ENCODE measurements at regions not wholly inside any gene's neighbourhood (a gene's known extent, or its start where the extent isn't known, plus 50 kb on each side); places are given as distances from the start of the nearest gene placed in this dataset.
"Not testable (repeated sequence)": the region's sequence is repeated elsewhere in the genome, so short reads cannot be mapped to it uniquely, and the experiment has no call there.

GRCh38 chr7:70846208-70846607, 285.7 kb upstream of the GALNT17 start:
- DNase-seq, result no peak

DNA sequence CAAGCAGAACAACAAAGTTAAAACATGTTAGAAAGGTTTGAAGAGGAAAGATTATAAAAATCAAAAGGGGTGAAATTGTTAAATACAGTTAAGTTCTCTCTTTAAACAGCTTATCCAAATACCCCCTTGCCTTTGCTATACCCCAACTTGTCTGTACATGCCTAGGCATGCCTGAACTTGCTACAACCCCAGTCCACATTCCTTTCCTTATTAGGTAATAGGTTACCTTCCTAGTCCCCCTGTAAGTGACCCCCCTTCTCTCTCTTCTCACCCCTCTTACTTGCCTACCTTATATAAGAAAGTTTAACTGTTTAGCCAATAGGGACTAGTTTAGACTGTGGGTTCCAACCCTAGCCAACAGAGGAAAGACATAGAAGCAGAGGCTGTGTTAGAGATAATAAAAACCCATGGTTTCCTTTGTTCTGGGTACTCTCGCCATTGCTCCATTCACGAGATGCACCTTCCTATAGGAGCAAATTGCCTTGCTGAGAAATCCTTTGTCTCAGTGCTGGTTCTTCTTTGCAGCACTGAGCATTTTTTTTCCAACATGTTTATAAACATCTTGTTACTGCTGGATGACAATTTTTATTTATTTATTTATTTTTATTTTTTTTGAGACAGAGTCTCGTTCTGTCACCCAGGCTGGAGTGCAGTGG, 282.2 kb upstream of the GALNT17 start:
- DNase-seq, result no peak

GRCh38 chr7:70855373-70855772, 276.6 kb upstream of the GALNT17 start:
- no peak for DNase-seq

DNA sequence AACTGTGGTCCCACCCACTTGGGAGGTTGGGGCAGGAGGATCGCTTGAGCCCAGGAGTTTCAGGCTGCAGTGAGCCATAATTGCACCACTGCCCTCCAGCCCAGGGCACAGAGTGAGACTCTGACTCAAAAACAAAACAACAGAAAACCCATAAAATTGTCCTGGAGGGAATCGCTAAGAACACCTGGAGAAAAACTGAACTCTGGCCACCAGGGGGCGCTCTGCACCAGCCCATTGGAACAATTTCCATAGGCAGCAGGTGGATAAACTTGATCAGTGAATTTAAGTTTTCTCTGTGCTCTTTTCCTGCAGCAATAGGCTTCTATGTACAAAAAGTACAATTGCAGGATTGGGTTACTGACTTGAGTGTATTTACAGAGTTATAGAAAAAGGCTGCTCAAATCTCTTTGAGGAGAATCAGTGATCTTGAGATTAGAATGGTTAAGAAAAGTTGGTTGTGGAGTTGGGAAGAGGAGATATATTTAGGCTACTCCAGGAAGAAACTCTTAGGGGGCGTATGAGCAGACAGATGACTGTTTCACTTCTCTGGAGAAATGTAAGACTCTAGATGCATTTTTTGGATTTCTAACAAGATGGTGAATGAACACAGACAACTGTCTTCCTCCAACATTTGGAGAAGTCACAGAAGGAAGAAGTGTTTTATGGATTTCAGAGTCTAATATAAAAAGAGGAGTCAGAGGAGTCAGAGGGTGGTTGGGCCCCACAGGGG, 274.9 kb upstream of the GALNT17 start:
- DNase-seq, result peak; percentile 21

DNA sequence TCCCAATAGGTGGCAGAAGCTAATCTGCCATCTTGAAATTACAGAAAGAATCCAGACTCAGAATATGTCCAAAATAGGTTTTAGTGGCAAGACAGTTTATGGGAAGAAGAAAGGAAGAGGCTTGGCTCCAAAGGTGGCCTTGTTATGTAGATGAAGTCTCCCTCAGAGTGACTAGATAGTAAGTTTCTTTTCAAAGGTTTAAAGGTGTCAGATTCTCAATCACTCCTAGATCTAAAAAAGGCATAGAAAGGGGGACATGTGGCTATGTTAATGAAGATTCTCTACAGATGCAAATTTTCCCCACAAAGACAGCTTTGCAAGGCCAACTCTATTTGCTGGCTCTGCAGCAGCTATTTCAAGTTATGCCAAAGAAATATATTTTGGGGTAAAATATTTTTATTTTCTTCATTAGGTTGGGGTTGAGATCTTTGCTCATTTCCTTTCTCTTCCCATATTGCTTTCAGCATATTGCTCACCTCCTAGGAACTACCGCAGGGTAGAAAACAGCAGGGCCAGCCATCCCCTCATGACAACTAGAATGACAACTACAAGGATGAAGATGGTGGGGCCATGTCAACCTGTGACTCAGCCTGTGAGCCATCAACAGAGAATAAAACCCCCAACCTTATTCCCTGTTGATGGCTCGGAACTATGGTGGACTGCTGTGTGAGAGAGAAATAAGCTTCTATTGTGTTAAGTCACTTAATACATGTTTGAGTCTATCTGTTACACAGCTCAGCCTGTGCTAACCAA, 274.0 kb upstream of the GALNT17 start:
- DNase-seq, result no peak

DNA sequence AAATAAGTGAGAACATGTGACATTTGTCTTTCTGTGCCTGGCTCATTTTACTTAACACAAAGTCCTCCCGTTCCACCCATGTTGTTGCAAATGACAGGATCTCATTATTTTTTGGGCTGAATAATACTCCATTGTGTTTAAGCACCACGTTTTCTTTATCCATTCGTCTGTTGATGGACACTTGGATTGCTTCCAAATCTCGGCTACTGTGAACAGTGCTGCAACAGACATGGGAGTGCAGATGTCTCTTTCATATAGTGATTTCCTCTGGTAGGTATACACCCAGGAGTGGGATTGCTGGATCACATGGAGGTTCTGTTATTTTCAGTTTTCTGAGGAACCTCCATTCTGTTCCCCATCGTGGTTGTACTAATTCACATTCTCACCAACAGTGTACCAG, 264.4 kb upstream of the GALNT17 start:
- no peak for DNase-seq

DNA sequence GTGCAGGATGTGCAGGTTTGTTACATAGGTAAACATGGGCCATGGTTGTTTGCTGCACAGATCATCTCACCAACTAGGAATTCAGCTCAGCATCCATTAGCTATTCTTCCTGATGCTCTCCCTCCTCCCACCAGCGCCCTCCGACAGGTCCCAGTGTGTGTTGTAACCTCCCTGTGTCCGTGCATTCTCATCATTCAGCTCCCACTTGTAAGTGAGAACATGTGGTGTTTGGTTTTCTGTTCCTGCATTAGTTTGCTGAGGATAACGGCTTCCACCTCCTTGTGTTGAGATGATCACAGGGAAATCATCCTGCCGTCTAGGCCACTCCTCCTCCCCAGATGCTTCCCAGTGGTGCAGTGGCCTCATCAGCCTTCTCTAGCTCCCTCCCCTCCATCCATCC, 261.6 kb upstream of the GALNT17 start:
- DNase-seq, result no peak

- no peak for DNase-seq
These were observed 259.8 kb upstream of the GALNT17 start for GRCh38 chr7:70872188-70872587.

- no peak for DNase-seq
These were observed 250.6 kb upstream of the GALNT17 start for GRCh38 chr7:70881167-70881847.

DNA sequence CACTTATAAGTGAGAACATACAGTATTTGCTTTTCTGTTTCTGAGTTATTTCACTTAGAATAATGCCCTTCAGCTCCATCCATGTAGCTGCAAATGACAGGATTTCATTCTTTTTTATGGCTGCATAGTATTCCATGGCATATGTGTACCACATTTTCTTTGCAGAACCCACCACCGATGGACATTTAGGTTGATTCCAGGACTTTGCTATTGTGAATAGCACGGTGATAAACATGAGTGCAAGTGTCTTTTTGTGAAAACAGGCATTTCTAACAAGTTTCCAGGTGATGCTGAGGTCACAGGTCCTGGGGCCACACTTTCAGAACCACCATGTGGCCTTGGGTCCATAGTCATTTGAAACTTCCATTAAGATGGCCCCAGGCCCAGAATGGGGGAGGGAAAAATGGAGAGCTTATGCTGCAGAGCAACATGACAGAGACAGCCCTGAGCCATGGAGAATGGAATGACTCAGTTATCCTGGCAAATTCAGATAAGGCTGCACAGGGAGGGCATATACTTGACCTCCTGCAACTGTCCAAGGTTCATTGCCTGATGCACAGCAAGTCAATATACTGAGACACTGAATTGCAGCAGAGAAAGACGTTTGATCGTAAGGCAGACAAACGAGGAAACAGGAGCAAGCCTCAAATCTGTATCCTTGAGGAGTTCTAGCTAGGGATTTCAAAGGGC, 248.0 kb upstream of the GALNT17 start:
- no peak for DNase-seq

- no peak for DNase-seq
These were observed 247.5 kb upstream of the GALNT17 start for GRCh38 chr7:70884440-70884764.

DNA sequence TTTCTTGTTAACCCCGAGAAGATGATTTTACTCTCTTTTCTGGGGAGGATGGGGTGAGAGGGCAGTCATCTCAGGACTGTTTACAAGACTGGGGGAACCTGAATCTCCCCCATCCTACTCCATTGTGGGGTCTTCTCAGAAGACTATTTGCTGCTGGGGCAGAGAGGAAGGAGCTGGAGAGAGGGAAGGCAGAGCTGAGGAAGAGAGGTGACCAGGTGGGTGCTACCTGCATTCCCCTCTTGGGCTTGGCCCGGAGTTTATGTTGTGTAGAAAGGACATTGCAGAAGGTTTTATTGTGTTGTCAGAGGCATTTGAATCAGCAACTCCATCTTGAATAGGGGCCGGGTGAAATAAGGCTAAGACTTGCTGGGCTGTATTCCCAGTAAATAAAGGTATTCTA, 247.1 kb upstream of the GALNT17 start:
- DNase-seq, result no peak

GRCh38 chr7:70886547-70886946, 245.4 kb upstream of the GALNT17 start:
- no peak for DNase-seq

DNA sequence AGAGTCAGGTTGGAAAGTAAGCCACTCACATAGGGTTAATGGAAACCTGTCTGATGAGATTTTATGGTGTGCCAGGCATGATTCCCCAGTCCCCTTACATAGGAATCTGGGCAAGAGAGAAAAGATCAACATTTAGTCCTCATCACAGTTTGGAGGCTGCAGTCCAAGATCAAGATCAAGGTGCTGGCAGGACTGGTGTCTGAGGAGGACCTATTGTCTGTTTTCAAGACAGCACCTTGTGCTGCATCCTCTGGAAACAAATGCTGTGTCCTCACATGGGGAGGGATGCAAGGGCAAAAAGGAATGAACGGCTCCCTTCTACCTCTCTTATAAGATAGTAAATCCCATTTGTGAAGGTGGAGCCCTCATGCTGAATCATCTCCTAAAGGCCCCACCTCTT, 244.8 kb upstream of the GALNT17 start:
- DNase-seq, result no peak

- DNase-seq, result no peak
These were observed 241.6 kb upstream of the GALNT17 start for GRCh38 chr7:70890147-70890969.

DNA sequence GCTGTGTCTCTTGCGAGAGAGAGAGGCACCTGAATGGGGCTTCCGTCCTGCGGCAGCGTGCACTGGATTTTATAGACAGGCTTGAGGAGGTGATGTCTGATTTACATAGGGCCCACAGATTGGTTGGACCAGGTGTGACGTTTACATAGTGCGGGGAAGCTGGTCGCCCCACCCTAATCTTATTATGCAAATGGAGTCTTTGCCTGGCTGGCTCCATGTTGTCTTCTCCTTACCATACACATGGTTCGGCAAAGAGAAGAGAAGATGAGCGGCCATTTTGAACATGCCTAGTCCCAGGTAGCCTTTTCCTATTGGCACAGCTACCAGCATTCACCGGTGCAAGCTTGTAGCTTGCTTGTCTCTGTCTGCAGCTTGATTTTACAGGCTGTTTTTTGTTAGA, 238.5 kb upstream of the GALNT17 start:
- no peak for DNase-seq

GRCh38 chr7:70893971-70894715, 237.8 kb upstream of the GALNT17 start:
- no peak for DNase-seq

GRCh38 chr7:70894799-70895198, 237.1 kb upstream of the GALNT17 start:
- no peak for DNase-seq

GRCh38 chr7:70895337-70896200, 236.4 kb upstream of the GALNT17 start:
- DNase-seq, result not testable (repeated sequence)

Measured in NCI-H2171 (cell line).